IMR-90 (cell line): ENCODE measurements at regions not wholly inside any gene's neighbourhood (a gene's known extent, or its start where the extent isn't known, plus 50 kb on each side); places are given as distances from the start of the nearest gene placed in this dataset.

Experiments
- ATAC-seq: fragments of 200-7000 bp; cut with Tn5 transposase; 2 replicates; pipeline ENCODE4 v1.9.1; 2020; ENCODE audit warnings: low read depth, mild to moderate bottlenecking, moderate library complexity
- BruUV-seq: library from RNA; stranded (reverse); fragments of 400-500 nt; replicated peaks from 2 replicates; lab custom pipeline; 2021; lab: Mats Ljungman, UMichigan
- CTCF ChIA-PET: fragments of 300-600 bp; formaldehyde crosslinking; extraction: SDS; loops from one replicate; lab custom pipeline; 2021; ENCODE audit warnings: antibody characterized with exemption; lab: Yijun Ruan, JAX
- POLR2A ChIA-PET: fragments of 300-600 bp; sonication (Branson Sonifier 250); formaldehyde crosslinking; loops from one replicate; lab custom pipeline; 2022; ENCODE audit warnings: antibody characterized with exemption; ENCODE audit not compliant: unreplicated experiment; lab: Charles Lee
- DNase-seq: peaks from one replicate; pipeline ENCODE4 v3.0.0; 2013
- H2AFZ ChIP-seq: replicated peaks from 2 replicates; pipeline ENCODE3; 2013; ENCODE audit warnings: low read length, mild to moderate bottlenecking; ENCODE audit not compliant: poor library complexity
- H2AK5ac ChIP-seq: 2 replicates; pipeline ENCODE4 v1.6.1; 2013; ENCODE audit warnings: low read depth, low read length, inconsistent platforms
- H2AK9ac ChIP-seq: replicated peaks from 2 replicates; pipeline ENCODE3; 2013; ENCODE audit warnings: mild to moderate bottlenecking, low read depth, low read length, moderate library complexity; ENCODE audit not compliant: poor library complexity
- H2BK120ac ChIP-seq: 2 replicates; pipeline ENCODE4 v1.6.1; 2013; ENCODE audit warnings: low read depth, low read length, inconsistent platforms
- H2BK15ac ChIP-seq: 3 replicates; pipeline ENCODE4 v1.6.1; 2013; ENCODE audit warnings: low read depth, low read length, inconsistent platforms
- H2BK20ac ChIP-seq: 2 replicates; pipeline ENCODE4 v1.6.1; 2013; ENCODE audit warnings: low read depth, mild to moderate bottlenecking, inconsistent platforms, low read length, moderate library complexity
- H2BK5ac ChIP-seq: 2 replicates; pipeline ENCODE4 v1.6.1; 2013; ENCODE audit warnings: mild to moderate bottlenecking, low read depth, low read length, inconsistent platforms; ENCODE audit not compliant: poor library complexity, severe bottlenecking
- H3K14ac ChIP-seq: replicated peaks from 2 replicates; pipeline ENCODE4 v1.6.1; 2013; ENCODE audit warnings: low read depth, low read length, inconsistent platforms
- H3K18ac ChIP-seq: 2 replicates; pipeline ENCODE4 v1.6.1; 2013; ENCODE audit warnings: low read depth, low read length, control low read depth
- H3K23ac ChIP-seq: 2 replicates; pipeline ENCODE4 v1.6.1; 2013; ENCODE audit warnings: low read depth, low read length, inconsistent platforms
- H3K27ac ChIP-seq: 2 replicates; pipeline ENCODE4 v1.5.1; 2013; ENCODE audit warnings: mild to moderate bottlenecking, control low read depth, low read length; ENCODE audit not compliant: insufficient read depth
- H3K27me3 ChIP-seq: 2 replicates; pipeline ENCODE4 v1.6.1; 2013; ENCODE audit warnings: low read length; ENCODE audit not compliant: control insufficient read depth, insufficient read depth
- H3K36me3 ChIP-seq: 2 replicates; pipeline ENCODE4 v1.6.1; 2013; ENCODE audit warnings: low read length, mixed read lengths; ENCODE audit not compliant: control insufficient read depth, insufficient read depth
- H3K4ac ChIP-seq: 2 replicates; pipeline ENCODE4 v1.6.1; 2013; ENCODE audit warnings: low read depth, low read length, inconsistent platforms
- H3K4me1 ChIP-seq: 2 replicates; pipeline ENCODE4 v1.6.1; 2013; ENCODE audit warnings: low read length, mixed read lengths; ENCODE audit not compliant: control insufficient read depth, insufficient read depth
- H3K4me2 ChIP-seq: 2 replicates; pipeline ENCODE4 v1.6.1; 2013; ENCODE audit warnings: low read depth, mild to moderate bottlenecking, control low read depth, low read length, moderate library complexity
- H3K4me3 ChIP-seq: 2 replicates; pipeline ENCODE4 v1.5.1; 2013; ENCODE audit warnings: low read depth, mild to moderate bottlenecking, control low read depth, low read length, moderate library complexity; ENCODE audit not compliant: insufficient read depth
- H3K56ac ChIP-seq: 2 replicates; pipeline ENCODE4 v1.6.1; 2013; ENCODE audit warnings: low read length, inconsistent platforms; ENCODE audit not compliant: insufficient read depth; ENCODE audit errors: extremely low read depth
- H3K79me1 ChIP-seq, 2 experiments: 2 replicates each; pipeline ENCODE4 v1.6.1; 2013; ENCODE audit warnings: low read length in 2 of 2, inconsistent platforms in 1 of 2, low read depth in 1 of 2
- H3K9ac ChIP-seq: 2 replicates; pipeline ENCODE4 v1.6.1; 2013; ENCODE audit warnings: low read depth, low read length, control low read depth
- H3K9me1 ChIP-seq: 2 replicates; pipeline ENCODE4 v1.6.1; 2013; ENCODE audit warnings: low read length, inconsistent platforms; ENCODE audit not compliant: insufficient read depth
- H3K9me3 ChIP-seq: 2 replicates; pipeline ENCODE4 v1.6.1; 2013; ENCODE audit warnings: low read length; ENCODE audit not compliant: control insufficient read depth, insufficient read depth
- H4K20me1 ChIP-seq: 2 replicates; pipeline ENCODE4 v1.6.1; 2013; ENCODE audit warnings: low read length, inconsistent platforms; ENCODE audit not compliant: insufficient read depth
- H4K5ac ChIP-seq: 2 replicates; pipeline ENCODE4 v1.6.1; 2013; ENCODE audit warnings: mild to moderate bottlenecking, low read depth, low read length, control low read depth
- H4K8ac ChIP-seq, 2 experiments: 2 replicates each; pipeline ENCODE4 v1.6.1; 2013; ENCODE audit warnings: low read depth in 2 of 2, low read length in 2 of 2, control low read depth in 1 of 2, inconsistent platforms in 1 of 2
- H4K91ac ChIP-seq: 2 replicates; pipeline ENCODE4 v1.6.1; 2013; ENCODE audit warnings: low read depth, low read length, inconsistent platforms; ENCODE audit not compliant: insufficient read depth
- BHLHE40 ChIP-seq: fragments of 150-350 bp; IDR thresholded peaks from 2 replicates; pipeline ENCODE4 v1.6.1; 2016; ENCODE audit warnings: mild to moderate bottlenecking, low read depth, low read length
- WGBS, 2 experiments: methylation state at CpG; one replicate each; pipeline versions ENCODE4 v1.1.5 to v1.1.7; 2013; ENCODE audit warnings: missing lambda C conversion rate in 2 of 2; ENCODE audit not compliant: insufficient read length in 1 of 2; ENCODE audit errors: extremely low coverage in 2 of 2; 5-methylcytosine and 5-hydroxymethylcytosine counted together
- dilution Hi-C: fragments of 300-500 bp; cut with HindIII; formaldehyde crosslinking; loops from one replicate; pipeline ENCODE4 v1.14.3; 2018; ENCODE audit warnings: low sequenced_read_pairs; ENCODE audit not compliant: unreplicated experiment
- in situ Hi-C: fragments of 300-500 bp; cut with MboI; formaldehyde crosslinking; loops from 3 replicates; pipeline ENCODE4 v1.14.3; 2019; ENCODE audit warnings: low sequenced_read_pairs, inconsistent platforms, mixed read lengths
- intact Hi-C: fragments of 100-400 bp; cut with micrococcal nuclease; formaldehyde crosslinking; loops from 2 replicates; pipeline ENCODE4 v1.10.0; 2022
- TF ChIP-seq, protein P1 (sequence below): fragments of 150-350 bp; IDR thresholded peaks from 2 replicates; pipeline ENCODE4 v1.6.1; 2017; ENCODE audit warnings: mild to moderate bottlenecking, antibody characterized with exemption, low read length, low read depth
- TF ChIP-seq, protein P2 (sequence below): conservative IDR thresholded peaks from 2 replicates; pipeline ENCODE4 v1.5.1; 2012; ENCODE audit warnings: mild to moderate bottlenecking, low read depth, low read length, improper control_type of control experiment

DNA sequence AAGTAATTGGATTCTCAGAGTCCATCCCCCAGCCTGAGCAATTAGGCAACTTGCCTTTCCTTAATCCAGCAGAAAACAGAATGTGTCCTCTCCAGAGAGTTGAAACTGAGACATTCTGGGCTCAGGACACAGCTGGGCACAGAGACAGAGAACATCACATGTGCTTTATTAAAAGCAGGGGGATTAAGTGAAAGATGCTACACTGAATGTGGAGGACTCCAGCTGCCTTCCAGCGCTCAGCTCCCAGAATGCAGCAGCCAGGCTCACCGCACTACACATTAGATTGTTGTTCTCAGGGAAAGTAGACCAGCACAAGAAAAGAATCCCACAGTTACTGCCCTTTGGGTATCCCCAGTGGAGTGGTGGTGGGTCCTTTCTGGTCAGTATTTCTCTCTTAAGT is 141.6 kb upstream of the IL12B start:
- no peak overlapping the region for H3K14ac ChIP-seq
- H3K27me3 ChIP-seq, result peaks cover 2% of the 10 kb centered on the region
- no peak overlapping the region for H4K5ac ChIP-seq
- intact Hi-C loops (no loop called here), in situ Hi-C loops (no loop called here), dilution Hi-C loops (no loop called here)
- H2AFZ ChIP-seq, result no peak overlapping the region
- no peak overlapping the region for H2BK120ac ChIP-seq
- no peak overlapping the region for H3K4ac ChIP-seq
- H3K27ac ChIP-seq, result no peak overlapping the region
- no peak for TF ChIP-seq BHLHE40
- TF ChIP-seq, protein P1, sequence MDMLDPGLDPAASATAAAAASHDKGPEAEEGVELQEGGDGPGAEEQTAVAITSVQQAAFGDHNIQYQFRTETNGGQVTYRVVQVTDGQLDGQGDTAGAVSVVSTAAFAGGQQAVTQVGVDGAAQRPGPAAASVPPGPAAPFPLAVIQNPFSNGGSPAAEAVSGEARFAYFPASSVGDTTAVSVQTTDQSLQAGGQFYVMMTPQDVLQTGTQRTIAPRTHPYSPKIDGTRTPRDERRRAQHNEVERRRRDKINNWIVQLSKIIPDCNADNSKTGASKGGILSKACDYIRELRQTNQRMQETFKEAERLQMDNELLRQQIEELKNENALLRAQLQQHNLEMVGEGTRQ, result no peak
- TF ChIP-seq, protein P2, sequence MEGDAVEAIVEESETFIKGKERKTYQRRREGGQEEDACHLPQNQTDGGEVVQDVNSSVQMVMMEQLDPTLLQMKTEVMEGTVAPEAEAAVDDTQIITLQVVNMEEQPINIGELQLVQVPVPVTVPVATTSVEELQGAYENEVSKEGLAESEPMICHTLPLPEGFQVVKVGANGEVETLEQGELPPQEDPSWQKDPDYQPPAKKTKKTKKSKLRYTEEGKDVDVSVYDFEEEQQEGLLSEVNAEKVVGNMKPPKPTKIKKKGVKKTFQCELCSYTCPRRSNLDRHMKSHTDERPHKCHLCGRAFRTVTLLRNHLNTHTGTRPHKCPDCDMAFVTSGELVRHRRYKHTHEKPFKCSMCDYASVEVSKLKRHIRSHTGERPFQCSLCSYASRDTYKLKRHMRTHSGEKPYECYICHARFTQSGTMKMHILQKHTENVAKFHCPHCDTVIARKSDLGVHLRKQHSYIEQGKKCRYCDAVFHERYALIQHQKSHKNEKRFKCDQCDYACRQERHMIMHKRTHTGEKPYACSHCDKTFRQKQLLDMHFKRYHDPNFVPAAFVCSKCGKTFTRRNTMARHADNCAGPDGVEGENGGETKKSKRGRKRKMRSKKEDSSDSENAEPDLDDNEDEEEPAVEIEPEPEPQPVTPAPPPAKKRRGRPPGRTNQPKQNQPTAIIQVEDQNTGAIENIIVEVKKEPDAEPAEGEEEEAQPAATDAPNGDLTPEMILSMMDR, result no peak
- H3K79me1 ChIP-seq, result no peaks in the 10 kb centered on the region
- H2BK5ac ChIP-seq, result no peak overlapping the region
- no peaks in the 10 kb centered on the region for H4K20me1 ChIP-seq
- H3K4me3 ChIP-seq, result no peak overlapping the region
- no peak overlapping the region for H4K8ac ChIP-seq
- BruUV-seq, result no TSS peak
- DNase-seq (no peak), ATAC-seq (no peak)
- POLR2A ChIA-PET, result no interaction called here
- no peak overlapping the region for H3K56ac ChIP-seq
- no peak overlapping the region for H4K91ac ChIP-seq
- no peaks in the 10 kb centered on the region for H3K36me3 ChIP-seq
- H2BK15ac ChIP-seq, result no peak overlapping the region
- no peak overlapping the region for H3K9ac ChIP-seq
- H2AK9ac ChIP-seq, result no peak overlapping the region
- no peaks in the 10 kb centered on the region for H3K4me1 ChIP-seq
- H2BK20ac ChIP-seq, result no peak overlapping the region
- H3K4me2 ChIP-seq, result no peak overlapping the region
- no peak overlapping the region for H3K18ac ChIP-seq
- no peaks in the 10 kb centered on the region for H3K9me1 ChIP-seq
- CTCF ChIA-PET, result no interaction called here
- WGBS, 2 experiments, result no CpG with 5 or more reads among the region's 2 CpGs
- no peak overlapping the region for H2AK5ac ChIP-seq
- peaks cover 10% of the 10 kb centered on the region for H3K9me3 ChIP-seq
- no peak overlapping the region for H3K23ac ChIP-seq
